ENCODE measurements at regions not wholly inside any gene's neighbourhood (a gene's known extent, or its start where the extent isn't known, plus 50 kb on each side); places are given as distances from the start of the nearest gene placed in this dataset.

DNA sequence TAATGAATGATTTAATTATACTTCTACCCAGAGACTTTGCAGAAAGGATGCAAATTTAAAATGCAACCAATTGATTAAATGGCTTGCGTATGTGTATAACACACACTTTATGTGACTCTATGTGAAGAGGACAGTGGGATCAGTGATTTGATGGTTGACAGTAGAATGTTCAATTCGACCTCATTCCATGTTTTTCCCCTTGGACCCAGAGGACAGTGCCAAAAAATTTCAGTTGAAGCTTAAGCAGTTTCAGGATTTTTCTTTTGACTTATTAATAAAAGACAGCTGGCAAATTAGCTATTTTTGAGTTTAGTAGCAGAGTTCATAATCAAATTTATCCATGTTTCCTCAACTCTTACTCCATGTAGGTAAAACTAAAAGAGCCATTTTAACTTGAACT is 742.4 kb upstream of the NR2F2 start:
- TF ChIP-seq, protein P1, sequence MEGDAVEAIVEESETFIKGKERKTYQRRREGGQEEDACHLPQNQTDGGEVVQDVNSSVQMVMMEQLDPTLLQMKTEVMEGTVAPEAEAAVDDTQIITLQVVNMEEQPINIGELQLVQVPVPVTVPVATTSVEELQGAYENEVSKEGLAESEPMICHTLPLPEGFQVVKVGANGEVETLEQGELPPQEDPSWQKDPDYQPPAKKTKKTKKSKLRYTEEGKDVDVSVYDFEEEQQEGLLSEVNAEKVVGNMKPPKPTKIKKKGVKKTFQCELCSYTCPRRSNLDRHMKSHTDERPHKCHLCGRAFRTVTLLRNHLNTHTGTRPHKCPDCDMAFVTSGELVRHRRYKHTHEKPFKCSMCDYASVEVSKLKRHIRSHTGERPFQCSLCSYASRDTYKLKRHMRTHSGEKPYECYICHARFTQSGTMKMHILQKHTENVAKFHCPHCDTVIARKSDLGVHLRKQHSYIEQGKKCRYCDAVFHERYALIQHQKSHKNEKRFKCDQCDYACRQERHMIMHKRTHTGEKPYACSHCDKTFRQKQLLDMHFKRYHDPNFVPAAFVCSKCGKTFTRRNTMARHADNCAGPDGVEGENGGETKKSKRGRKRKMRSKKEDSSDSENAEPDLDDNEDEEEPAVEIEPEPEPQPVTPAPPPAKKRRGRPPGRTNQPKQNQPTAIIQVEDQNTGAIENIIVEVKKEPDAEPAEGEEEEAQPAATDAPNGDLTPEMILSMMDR (IDR thresholded peaks at IDR 0.05) = no peak
- TF ChIP-seq ZFX (IDR thresholded peaks at IDR 0.05; ENCODE audit: borderline replicate concordance) = no peak

All from 22Rv1 (cell line).